CD4-positive, alpha-beta T cell treated with Interleukin-12 subunit alpha and Interleukin-12 subunit beta, for 1 hour (primary cell): ENCODE measurements at regions not wholly inside any gene's neighbourhood (a gene's known extent, or its start where the extent isn't known, plus 50 kb on each side); places are given as distances from the start of the nearest gene placed in this dataset.

Experiments used
- DNase-seq: peaks from one replicate; pipeline ENCODE4 v3.0.0-alpha.2; 2020

DNA sequence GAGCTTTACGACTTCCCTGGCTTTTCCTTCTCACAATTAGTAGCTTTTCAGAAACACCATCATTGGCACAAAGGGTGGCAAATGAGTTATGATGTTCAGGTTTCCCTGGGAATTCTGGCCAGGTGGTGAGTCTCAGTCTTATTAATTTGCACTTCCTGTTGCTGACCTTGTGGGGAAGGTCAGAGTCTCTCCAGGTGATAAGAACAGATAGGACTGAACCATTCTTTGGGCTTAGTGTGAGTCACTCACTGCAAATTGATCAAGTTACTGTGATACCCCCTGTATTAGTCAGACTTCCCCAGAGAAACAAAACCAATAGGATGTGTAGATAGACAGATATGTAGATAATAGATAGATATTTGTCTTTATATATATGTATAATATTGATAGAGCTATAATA lies 53.8 kb upstream of the RANBP3L start:
- no peak for DNase-seq

- DNase-seq = no peak
These were observed 55.2 kb upstream of the RANBP3L start for GRCh38 chr5:36356915-36357314.

DNA sequence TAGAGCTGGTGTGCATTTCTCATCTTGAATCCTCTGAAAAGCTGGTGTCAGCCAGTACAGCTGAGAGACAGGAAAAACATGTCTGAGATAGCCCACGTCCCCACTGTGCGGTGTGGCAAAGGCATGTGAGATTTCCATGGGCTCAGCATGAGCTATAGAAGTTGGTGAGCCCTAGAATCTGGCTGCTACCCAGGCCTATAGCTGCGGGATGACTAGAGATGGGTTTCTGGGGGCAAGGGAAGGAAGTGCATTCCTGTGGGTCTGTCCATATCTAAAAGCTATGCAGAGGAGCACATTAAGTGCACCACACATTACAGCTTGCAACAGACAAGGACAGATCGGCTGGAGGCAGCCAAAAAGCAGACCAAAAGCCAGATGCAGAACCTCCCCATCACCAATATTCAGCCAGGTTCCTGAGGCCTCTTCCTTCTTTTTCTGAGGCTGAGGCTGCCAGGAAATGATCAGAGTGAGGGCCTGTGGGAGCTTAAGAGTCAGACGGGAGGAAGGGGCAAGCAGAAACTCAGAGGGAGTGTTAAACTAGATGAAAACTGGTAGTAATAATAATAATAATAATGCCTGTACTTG lies 55.8 kb upstream of the RANBP3L start:
- DNase-seq = no peak

DNA sequence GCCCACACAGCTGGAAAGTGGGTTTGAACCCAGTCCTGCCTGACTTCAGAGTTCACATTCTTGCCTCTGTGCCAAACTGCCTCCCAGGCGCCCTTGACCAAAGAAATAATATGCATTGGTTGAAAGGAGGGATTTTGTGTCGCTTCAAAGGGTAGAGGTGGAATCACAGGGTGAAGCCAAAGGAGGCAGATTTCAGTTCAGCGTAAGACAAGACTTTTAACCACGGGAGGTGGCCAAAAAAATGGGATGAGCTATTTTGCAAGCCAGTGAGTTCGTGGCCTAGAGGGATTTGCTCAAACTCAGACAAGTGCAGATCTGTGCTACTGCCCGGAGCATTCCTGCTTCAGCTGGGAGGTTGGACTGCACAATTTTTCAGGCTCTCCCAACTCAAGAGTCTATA lies 57.6 kb upstream of the RANBP3L start:
- no peak for DNase-seq

DNA sequence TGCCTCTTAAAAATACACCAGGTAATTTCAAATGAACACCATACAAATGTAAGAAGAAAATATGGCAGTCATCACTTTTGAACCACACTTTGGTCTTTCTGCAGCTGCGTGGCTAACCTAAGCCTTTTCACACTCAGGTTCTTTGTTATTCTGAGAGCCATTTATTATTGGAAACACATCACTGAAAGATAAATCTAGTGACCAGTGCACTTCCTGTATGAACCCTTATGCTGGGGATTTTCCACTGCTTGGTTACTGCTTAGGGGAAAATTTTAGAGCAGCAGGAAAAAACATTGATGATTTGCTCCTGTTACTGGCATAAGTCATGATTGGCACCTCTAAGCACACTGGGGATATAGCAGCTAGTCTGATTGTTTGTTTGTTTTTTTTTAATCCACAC lies 58.6 kb upstream of the RANBP3L start:
- no peak for DNase-seq

- no peak for DNase-seq
These were observed 61.4 kb upstream of the RANBP3L start for GRCh38 chr5:36363101-36363500.

GRCh38 chr5:36363744-36364143 lies 62.0 kb upstream of the RANBP3L start:
- DNase-seq = no peak

GRCh38 chr5:36364473-36364872 lies 62.8 kb upstream of the RANBP3L start:
- DNase-seq = no peak

DNA sequence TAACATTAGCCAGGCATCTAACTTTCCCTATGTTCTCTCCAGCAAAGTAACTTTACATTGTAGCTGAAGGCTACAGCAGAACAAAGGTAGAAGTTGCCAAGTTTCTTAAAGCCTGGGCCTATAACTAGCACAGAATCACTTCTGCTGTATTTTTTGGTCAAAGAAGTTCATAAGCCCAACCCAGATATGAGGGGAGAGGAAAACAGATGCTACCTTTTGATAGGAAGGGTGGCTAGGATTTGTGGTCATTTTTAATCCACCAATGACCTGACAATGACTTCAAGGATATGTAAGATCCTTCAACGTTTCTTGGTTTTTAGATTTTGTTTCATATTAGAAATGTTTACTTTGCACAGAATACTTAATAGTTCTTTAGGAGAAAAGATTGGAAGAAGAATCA lies 64.2 kb upstream of the RANBP3L start:
- no peak for DNase-seq

DNA sequence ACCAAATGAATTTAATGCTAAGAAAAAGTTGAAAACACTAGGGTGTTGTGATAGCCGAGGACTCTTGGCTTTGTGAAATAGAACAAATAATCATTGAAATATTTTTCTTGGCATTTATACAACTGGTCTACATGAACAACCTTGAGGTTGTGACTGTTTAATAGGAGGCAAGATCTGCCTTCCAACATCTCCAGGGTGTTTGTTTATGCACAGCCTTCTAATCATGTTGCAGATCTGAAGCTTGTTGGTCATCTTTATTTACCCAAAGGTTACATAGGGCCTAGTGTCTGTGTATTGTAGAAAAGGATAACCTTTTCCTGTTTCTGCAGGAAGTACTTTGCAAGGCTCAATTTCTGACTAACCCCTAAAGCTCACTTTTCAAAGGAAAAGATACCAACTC lies 65.2 kb upstream of the RANBP3L start:
- DNase-seq = no peak

DNA sequence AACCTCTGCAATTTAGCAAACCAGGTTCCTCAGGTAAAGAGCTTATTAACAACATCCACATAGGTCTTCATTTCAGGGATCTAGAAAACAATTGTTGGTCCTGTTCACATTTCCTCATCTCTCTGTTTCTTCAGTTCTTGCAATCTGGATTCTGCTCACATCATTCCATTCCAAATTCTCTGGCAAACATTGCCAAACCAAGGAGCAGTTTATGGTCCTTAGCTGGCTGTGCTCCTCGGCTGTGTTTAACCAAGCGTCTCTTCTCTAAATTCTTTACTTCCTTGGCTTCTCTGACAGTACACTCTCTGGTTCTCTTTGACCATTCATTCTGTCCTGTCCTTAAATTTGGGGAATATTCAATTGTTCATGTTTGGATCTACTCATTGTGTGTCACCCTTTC lies 65.8 kb upstream of the RANBP3L start:
- no peak for DNase-seq

DNA sequence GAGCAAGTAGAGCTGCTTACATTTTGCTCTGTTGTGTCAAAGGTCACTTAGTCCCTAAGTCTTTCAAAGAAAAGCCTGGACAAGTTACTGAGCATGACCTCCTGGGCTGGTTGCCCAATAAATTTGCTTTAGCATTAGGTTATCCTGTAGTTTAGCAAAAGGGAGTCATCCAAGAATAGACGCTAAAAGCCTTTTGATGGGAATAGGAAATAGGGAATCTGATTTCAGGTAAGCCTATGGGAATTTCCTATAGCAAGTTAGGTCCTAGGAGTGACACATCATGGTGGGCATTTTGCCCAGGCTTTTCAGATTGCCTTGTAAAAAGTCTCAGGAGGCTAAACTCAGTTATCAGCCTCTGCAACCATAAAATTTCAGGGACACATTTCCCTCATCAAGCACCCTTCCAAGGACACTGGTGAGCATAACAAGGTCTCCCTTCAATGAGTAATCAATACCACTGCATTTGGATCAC lies 67.6 kb upstream of the RANBP3L start:
- no peak for DNase-seq

DNA sequence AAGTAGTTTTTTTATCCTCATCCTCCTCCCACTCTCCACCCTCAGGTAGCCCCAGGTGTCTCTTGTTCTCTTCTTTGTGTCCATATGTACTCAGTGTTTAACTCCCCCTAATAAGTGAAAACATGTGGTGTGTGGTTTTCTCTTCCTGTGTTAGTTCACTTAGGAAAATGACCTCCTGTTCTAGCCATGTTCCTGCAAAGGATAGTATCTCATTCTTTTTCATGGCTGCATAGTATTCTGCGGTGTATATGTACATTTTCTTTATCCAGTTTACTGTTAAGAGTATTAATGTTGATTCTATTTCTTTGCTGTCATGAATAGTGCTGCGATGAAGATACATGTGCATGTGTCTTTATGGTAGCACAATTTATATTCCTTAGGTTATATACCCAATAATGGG lies 68.4 kb upstream of the RANBP3L start:
- no peak for DNase-seq

DNA sequence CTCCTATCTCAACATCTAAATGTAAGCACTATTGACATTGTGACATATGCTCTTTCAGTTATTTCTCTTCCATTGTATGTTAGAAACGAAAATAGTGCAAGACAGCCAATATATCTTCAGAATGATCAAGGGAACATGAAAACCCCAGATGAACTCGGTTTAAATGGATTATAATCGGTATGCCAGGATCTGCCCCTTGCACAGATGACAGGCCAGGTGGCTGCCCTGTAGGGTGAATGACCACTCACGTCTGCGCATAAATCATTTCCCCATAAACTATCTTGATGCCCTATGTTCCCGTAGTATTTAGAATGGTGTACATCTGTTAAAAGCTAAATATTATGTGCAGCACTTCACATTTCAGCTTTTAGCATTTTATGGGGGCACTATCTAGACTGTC lies 69.7 kb upstream of the RANBP3L start:
- DNase-seq = no peak

DNA sequence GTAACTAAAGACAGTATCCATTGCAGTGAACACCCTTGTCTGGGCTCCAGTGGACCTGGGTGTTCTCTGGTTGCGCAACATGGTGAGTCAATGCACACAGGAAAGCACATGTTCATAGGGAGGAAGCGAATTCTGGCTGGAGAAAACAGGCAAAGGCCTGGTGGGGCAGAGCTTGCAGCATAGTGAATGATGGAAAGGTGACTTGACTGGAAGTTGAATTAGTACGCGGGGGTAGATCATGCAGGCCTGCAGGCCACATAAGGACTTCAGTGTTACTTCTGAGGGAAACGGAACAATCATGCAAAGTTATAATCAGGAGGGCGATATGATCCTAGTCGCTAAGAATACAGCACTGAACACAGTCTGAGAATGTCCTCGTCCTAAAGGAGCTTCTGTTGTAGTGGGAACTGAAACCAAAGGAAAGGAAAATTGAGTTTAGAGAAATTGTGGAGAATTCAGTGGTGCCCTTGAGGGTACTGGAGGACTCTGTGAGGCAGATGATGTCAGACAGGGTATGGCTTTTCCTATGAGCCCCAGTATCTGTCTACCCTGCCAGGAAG lies 71.9 kb upstream of the RANBP3L start:
- DNase-seq = peak; percentile 12

- DNase-seq = no peak
These were observed 72.7 kb upstream of the RANBP3L start for GRCh38 chr5:36374266-36374862.

GRCh38 chr5:36377192-36377591 lies 75.5 kb upstream of the RANBP3L start:
- DNase-seq = no peak

DNA sequence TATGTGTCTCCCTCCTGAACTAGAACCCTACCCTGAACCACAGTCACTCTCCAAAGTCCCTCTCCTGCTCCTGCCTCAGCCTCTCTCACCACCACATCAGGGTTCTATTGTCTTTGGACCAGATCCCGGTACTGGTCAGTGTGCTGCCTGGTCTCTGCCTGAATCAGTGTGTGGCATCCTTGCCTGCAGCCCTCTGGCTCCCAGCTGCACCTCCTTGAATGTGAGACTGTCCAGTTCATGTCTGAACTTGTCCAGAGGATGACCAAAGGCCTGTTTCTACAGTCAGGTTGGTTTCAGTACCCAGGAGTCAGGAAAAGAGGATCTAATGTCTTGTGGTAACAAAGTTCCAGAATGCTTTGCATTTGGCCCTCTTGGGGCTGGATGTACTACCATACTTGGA lies 76.8 kb upstream of the RANBP3L start:
- no peak for DNase-seq

DNA sequence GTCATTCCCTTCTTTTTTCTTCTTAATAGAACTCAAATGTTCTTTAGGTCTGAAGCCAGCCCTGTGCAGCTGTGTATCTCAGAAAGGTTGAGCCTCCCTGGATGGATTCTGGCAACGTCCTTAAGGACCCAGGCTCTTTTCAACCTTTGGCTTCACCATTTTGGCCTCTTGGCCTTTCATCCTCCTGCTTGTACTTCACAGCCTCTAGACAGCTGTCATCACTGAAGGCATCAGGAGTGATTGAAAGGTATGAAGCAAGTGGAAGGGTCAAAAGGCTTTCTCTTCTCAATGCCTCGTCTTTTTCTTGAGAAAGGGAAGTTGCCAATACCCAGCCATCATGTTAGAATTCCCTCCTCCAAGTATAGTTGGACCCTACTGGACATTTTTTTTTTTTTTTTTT lies 81.2 kb upstream of the RANBP3L start:
- DNase-seq = no peak

GRCh38 chr5:36383942-36384341 lies 82.2 kb upstream of the RANBP3L start:
- no peak for DNase-seq

DNA sequence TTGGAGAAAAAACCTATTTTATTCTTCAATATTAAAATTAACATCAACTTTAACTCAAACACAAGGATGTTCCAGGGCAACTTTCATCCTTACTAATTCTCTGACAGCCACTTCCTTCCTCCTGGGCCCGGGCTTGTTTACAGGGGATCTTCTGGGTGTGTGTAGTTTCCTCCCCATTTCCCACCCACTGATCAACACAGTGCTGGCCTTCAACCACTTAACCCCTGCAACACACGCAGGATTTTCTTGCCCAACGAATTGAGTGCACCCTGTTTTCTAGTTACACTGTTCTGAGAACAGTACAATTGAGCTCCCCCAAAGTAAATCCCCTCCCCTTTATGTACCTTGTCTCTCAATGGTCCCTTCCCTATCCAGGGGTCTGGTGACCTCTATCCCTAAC lies 83.1 kb upstream of the RANBP3L start:
- DNase-seq = no peak

- no peak for DNase-seq
These were observed 83.8 kb upstream of the RANBP3L start for GRCh38 chr5:36385495-36385894.

DNA sequence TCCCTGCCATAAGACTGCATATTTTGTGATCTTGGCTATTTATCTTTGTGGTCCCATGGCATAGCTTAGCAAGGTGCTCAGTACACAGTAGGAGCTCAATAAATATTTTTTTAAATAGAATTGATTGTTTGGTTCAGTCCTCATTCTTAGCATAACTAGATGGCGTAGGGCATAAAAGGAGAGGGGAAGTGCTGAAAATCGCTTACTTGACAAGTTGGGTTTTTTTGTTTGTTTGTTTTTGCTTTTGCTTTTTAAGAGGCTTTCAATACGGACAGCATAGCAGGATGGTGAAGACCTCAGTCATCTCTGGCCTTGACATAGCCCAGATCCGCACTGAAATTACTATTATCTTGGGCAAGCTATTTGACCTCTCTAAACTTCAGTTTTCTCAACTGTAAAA lies 86.6 kb upstream of the RANBP3L start:
- DNase-seq = no peak

GRCh38 chr5:36389245-36389644 lies 87.5 kb upstream of the RANBP3L start:
- DNase-seq = no peak

- DNase-seq = no peak
These were observed 88.9 kb upstream of the RANBP3L start for GRCh38 chr5:36390640-36391039.
